Upper lobe of left lung (tissue), 6 donors: ENCODE measurements at regions not wholly inside any gene's neighbourhood (a gene's known extent, or its start where the extent isn't known, plus 50 kb on each side); places are given as distances from the start of the nearest gene placed in this dataset.

ENCODE experiments used
- ATAC-seq, 2 donors: fragments of 200-7000 bp; cut with Tn5 transposase; one replicate each; pipeline ENCODE4 v1.9.1; 2022; ENCODE audit warnings: mild to moderate bottlenecking in 2 of 2, moderate library complexity in 2 of 2; ENCODE audit not compliant: low FRiP score in 2 of 2
- DNase-seq, 2 donors: peaks; one replicate each; pipeline ENCODE4 v3.0.0-alpha.2; 2019 to 2020
- H3K27ac ChIP-seq, 4 donors: fragments of 200-600 bp; sonication (generic); one replicate each; pipeline ENCODE4 v1.5.1; 2016 to 2019
- H3K27me3 ChIP-seq, 4 donors: fragments of 200-600 bp; sonication (generic); one replicate each; pipeline ENCODE4 v1.5.1; 2017 to 2019
- H3K36me3 ChIP-seq, 4 donors: fragments of 200-600 bp; sonication (generic); one replicate each; pipeline ENCODE4 v1.5.1; 2016 to 2019
- H3K4me1 ChIP-seq, 4 donors: fragments of 200-600 bp; sonication (generic); one replicate each; pipeline ENCODE4 v1.5.1; 2018 to 2019
- H3K4me3 ChIP-seq, 4 donors: fragments of 200-600 bp; sonication (generic); one replicate each; pipeline ENCODE4 v1.5.1; 2017 to 2019; ENCODE audit warnings: mild to moderate bottlenecking in 2 of 4, moderate library complexity in 1 of 4
- H3K9me3 ChIP-seq, 4 donors: fragments of 200-600 bp; sonication (generic); one replicate each; pipeline ENCODE4 v1.5.1; 2018 to 2019
- CTCF ChIP-seq, 6 experiments: fragments of 450-650 bp in 4 of 6; fragments of 200-600 bp in 2 of 6; sonication (generic) in 2 of 6; IDR thresholded peaks; one replicate each; pipeline ENCODE4 v1.5.1; 2016 to 2019; ENCODE audit warnings: antibody characterized with exemption in 6 of 6
- EP300 ChIP-seq, 4 donors: sonication (generic); formaldehyde crosslinking; IDR thresholded peaks; one replicate each; pipeline ENCODE4 v1.5.1; 2017; ENCODE audit warnings: antibody characterized with exemption in 4 of 4, control low read depth in 2 of 4
- POLR2A ChIP-seq, 4 donors: fragments of 450-650 bp; IDR thresholded peaks; one replicate each; pipeline ENCODE4 v1.5.1; 2016 to 2017; ENCODE audit warnings: antibody characterized with exemption in 4 of 4, mild to moderate bottlenecking in 2 of 4
- POLR2AphosphoS5 ChIP-seq, 2 donors: sonication (generic); formaldehyde crosslinking; IDR thresholded peaks; one replicate each; pipeline ENCODE4 v1.5.1; 2017; ENCODE audit warnings: antibody characterized with exemption in 2 of 2
- WGBS, 2 donors: methylation state at CpG; one replicate each; pipeline ENCODE4 v1.1.5; 2017 to 2018; 5-methylcytosine and 5-hydroxymethylcytosine counted together
- donor health status: DM: no; HTN: no; CAD: no; lungs with moderate emphysema.
- donor health status: DM: no; HTN: yes; CAD: no; lungs with severe emphysema.

DNA sequence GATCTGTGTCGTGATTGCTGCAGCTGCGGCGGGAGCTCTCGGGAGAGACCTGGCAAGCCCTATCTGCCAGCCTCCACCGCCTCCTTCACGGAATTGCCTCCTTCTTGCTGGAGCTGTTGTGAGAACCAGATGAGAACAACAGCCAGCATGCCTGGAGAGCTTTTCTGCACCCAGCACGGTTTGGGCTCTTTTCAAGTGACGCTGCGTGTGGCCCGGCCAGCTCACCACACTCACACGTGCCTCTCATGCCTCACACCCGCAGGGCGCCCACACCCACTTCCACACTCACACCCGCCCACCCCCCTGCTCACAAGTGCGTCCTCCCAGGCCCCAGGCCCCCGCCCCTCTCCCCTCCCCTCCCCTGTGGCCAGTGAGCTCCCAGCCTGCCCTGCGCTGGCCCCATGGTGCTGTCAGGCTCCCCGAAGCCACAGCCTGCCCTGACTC is 135.7 kb upstream of the RUNX3 start:
- H3K27ac ChIP-seq, result no peak overlapping the region
- peaks cover 0 to 14% (median 11%) of the 10 kb centered on the region in 4 donors for H3K4me1 ChIP-seq
- no peaks in the 10 kb centered on the region for H3K9me3 ChIP-seq
- H3K27me3 ChIP-seq, result no peaks in the 10 kb centered on the region
- DNase-seq (peak in 1 of 2 donors; percentile 27), ATAC-seq (peak; percentile 16 to 47)
- WGBS, 2 donors, result 31 to 34% methylated on average over 9 to 17 of the region's 18 CpGs
- no peaks in the 10 kb centered on the region for H3K36me3 ChIP-seq
- TF ChIP-seq CTCF (IDR thresholded peaks at IDR 0.05) (no peak), EP300 (IDR thresholded peaks at IDR 0.05) (no peak), POLR2A (IDR thresholded peaks at IDR 0.05) (no peak), POLR2AphosphoS5 (IDR thresholded peaks at IDR 0.05) (no peak)
- H3K4me3 ChIP-seq, result no peak overlapping the region

- Histone ChIP-seq H3K36me3 (no peaks in the 10 kb centered on the region), H3K9me3 (no peaks in the 10 kb centered on the region), H3K27me3 (no peaks in the 10 kb centered on the region), H3K27ac (no peak overlapping the region), H3K4me3 (no peak overlapping the region), H3K4me1 (peaks cover 0 to 14% (median 11%) of the 10 kb centered on the region in 4 donors)
- DNase-seq, result no peak
- no peak for ATAC-seq
- 76 to 78% methylated on average over 6 to 8 of the region's 8 CpGs for WGBS, 2 donors
- TF ChIP-seq POLR2A (IDR thresholded peaks at IDR 0.05), result no peak
- no peak for TF ChIP-seq POLR2AphosphoS5 (IDR thresholded peaks at IDR 0.05)
- TF ChIP-seq CTCF (IDR thresholded peaks at IDR 0.05), result no peak
- no peak for TF ChIP-seq EP300 (IDR thresholded peaks at IDR 0.05)
Measured at GRCh38 chr1:25065321-25065721, 135.2 kb upstream of the RUNX3 start.

DNA sequence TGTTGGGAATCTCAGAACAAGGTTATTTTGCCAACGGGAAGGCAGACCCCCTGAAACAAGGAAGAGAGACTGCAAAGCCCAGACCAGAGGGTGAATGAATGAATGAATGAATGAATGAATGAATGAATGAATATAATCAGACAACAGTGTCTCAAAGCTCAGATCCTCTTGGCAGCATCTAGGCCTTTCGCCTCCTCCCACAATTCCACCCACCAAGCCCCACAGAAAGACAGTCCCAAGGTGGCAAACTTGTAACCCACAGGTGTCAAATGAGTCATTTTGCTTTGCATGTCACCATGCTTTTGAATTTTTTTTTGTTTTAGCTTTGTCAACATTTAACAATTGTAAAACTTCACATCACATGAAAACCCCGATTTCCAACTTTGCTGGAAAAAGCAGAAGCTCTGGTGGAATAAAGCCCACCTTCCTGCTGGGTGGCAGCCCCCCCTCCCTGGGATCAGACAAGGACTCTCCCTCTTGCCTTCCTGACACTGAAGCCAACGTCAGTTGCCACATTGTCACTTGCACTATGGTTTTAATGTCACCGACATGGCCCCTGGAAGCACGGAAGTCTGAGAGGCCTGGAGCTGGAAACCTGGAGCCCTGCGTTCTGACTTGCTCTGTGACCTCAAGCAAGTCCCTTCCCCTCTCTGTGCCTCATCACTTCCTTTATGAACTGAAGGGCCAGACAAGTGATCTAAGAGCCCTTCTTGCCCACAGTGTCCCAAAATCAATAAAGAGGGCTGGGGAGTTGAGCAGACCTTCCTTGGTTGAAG is 134.6 kb upstream of the RUNX3 start:
- no peak for ATAC-seq
- Histone ChIP-seq H3K27me3 (no peaks in the 10 kb centered on the region), H3K4me1 (peaks cover 0 to 14% (median 11%) of the 10 kb centered on the region in 4 donors), H3K36me3 (no peaks in the 10 kb centered on the region), H3K9me3 (no peaks in the 10 kb centered on the region), H3K4me3 (no peak overlapping the region), H3K27ac (no peak overlapping the region)
- DNase-seq, result no peak
- no peak for TF ChIP-seq EP300 (IDR thresholded peaks at IDR 0.05)
- no peak for TF ChIP-seq CTCF (IDR thresholded peaks at IDR 0.05)
- no peak for TF ChIP-seq POLR2AphosphoS5 (IDR thresholded peaks at IDR 0.05)
- TF ChIP-seq POLR2A (IDR thresholded peaks at IDR 0.05), result no peak
- 84 to 85% methylated on average over 6 to 7 of the region's 7 CpGs for WGBS, 2 donors

DNA sequence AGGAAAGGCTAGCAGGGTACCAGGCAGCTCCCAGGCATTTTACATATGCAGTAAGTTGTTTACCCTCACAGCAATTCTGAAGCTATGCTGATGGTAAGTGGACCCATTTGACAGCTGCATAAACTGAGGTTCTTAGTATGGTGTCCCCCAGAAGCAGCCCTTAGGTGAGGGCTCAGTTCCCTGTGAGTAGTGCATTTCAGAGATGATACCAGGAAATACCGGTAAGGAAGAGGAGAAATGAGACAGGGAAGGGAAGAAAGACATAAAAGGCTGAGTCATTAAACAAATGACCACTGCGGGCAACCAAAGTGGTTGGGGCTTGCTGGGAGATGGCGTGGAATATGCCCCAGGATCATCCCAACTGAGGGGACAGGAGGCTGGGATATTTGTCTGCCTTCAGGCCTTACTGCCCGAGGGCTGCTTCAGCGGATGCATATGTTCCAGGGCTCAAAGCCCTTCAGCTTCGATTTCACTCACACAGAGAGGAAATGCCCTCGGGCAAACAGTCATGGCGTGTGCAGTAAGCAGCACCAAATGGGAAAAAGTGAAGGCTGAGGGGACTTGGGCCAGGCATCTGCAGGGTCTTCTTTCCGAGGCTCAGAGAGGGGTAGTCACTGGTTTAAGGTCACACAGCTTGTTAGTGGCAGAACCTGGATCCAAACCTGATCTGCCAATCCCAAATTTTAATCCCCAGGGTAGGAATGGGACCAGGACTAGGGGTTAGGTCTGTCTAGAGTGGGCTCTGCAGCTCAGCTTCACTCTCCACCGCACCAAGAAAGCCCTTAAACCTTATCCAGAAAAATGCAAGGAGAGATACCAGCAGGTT is 133.7 kb upstream of the RUNX3 start:
- H3K9me3 ChIP-seq, result no peaks in the 10 kb centered on the region
- H3K27ac ChIP-seq, result no peak overlapping the region
- TF ChIP-seq POLR2AphosphoS5 (IDR thresholded peaks at IDR 0.05), result no peak
- TF ChIP-seq EP300 (IDR thresholded peaks at IDR 0.05), result no peak
- no peak for TF ChIP-seq POLR2A (IDR thresholded peaks at IDR 0.05)
- no peak for TF ChIP-seq CTCF (IDR thresholded peaks at IDR 0.05)
- peaks cover 0 to 14% (median 11%) of the 10 kb centered on the region in 4 donors for H3K4me1 ChIP-seq
- DNase-seq (no peak), ATAC-seq (no peak)
- H3K36me3 ChIP-seq, result no peaks in the 10 kb centered on the region
- H3K4me3 ChIP-seq, result no peak overlapping the region
- WGBS, 2 donors, result 71 to 84% methylated on average over 10 of the region's 10 CpGs
- H3K27me3 ChIP-seq, result no peaks in the 10 kb centered on the region
